K562 (cell line): ENCODE measurements at regions not wholly inside any gene's neighbourhood (a gene's known extent, or its start where the extent isn't known, plus 50 kb on each side); places are given as distances from the start of the nearest gene placed in this dataset.
A peak's percentile ranks its signal among the peaks of the same experiment; 100 is the strongest.

Source experiments
- ARID1B ChIP-seq: fragments of 450-650 bp; IDR thresholded peaks from 2 replicates; pipeline ENCODE4 v1.6.1; 2016; ENCODE audit warnings: antibody characterized with exemption, mild to moderate bottlenecking, inconsistent platforms
- CEBPB ChIP-seq: fragments of 450-650 bp; IDR thresholded peaks from 2 replicates; pipeline ENCODE4 v1.6.1; 2016; ENCODE audit warnings: missing genetic modification characterization, missing compliant biosample characterization
- CXXC5 ChIP-seq: fragments of 250-450 bp; sonication (Bioruptor Pico); IDR thresholded peaks from 2 replicates; pipeline ENCODE4 v1.8.0; 2022; ENCODE audit warnings: inconsistent platforms, mild to moderate bottlenecking, moderate library complexity
- E2F3 ChIP-seq: fragments of 250-450 bp; sonication (Bioruptor Pico); IDR thresholded peaks from 2 replicates; pipeline ENCODE4 v1.4.0; 2020; ENCODE audit warnings: mild to moderate bottlenecking
- FOS ChIP-seq: IDR thresholded peaks from 3 replicates; pipeline ENCODE4 v1.6.1; 2011; ENCODE audit not compliant: insufficient read length; ENCODE audit errors: extremely low read depth
- IRF2 ChIP-seq: sonication (generic); formaldehyde crosslinking; IDR thresholded peaks from 2 replicates; pipeline ENCODE4 v1.8.1; 2022; ENCODE audit warnings: mild to moderate bottlenecking, missing genetic modification reagents
- MBD2 ChIP-seq: sonication (generic); IDR thresholded peaks from 2 replicates; pipeline ENCODE4 v1.6.1; 2016; ENCODE audit warnings: low read depth, borderline replicate concordance
- MEF2D ChIP-seq: conservative IDR thresholded peaks from 2 replicates; pipeline ENCODE4 v1.6.1; 2016; ENCODE audit warnings: low read depth, missing genetic modification characterization, missing compliant biosample characterization
- OTX1 ChIP-seq: fragments of 450-650 bp; formaldehyde crosslinking; IDR thresholded peaks from 2 replicates; pipeline ENCODE4 v1.4.0; 2022; ENCODE audit warnings: mild to moderate bottlenecking
- PYGO2 ChIP-seq: fragments of 450-650 bp; IDR thresholded peaks from 2 replicates; pipeline ENCODE4 v1.6.1; 2016; ENCODE audit warnings: mild to moderate bottlenecking, missing genetic modification characterization, moderate library complexity, missing compliant biosample characterization
- RAD51 ChIP-seq: fragments of 450-650 bp; IDR thresholded peaks from 2 replicates; pipeline ENCODE4 v1.7.1; 2016; ENCODE audit warnings: low read depth, mild to moderate bottlenecking, borderline replicate concordance
- REST ChIP-seq, 2 experiments: fragments of 450-650 bp; formaldehyde crosslinking in 1 of 2; IDR thresholded peaks; 2 replicates each; pipeline versions ENCODE4 v1.4.0 to v1.6.1; 2014 to 2020; ENCODE audit warnings: mild to moderate bottlenecking in 2 of 2, borderline replicate concordance in 1 of 2, low read depth in 1 of 2
- SIRT6 ChIP-seq: IDR thresholded peaks from one replicate; pipeline ENCODE4 v1.6.1; 2012; ENCODE audit warnings: low read depth, mild to moderate bottlenecking, control low read depth, inconsistent platforms, low read length, moderate library complexity
- WHSC1 ChIP-seq: IDR thresholded peaks from one replicate; pipeline ENCODE4 v1.6.1; 2012; ENCODE audit warnings: low read length, control low read depth, inconsistent platforms
- ZBTB43 ChIP-seq: sonication (generic); formaldehyde crosslinking; IDR thresholded peaks from 2 replicates; pipeline ENCODE4 v1.8.0; 2023; ENCODE audit warnings: mild to moderate bottlenecking, missing genetic modification reagents
- ZNF175 ChIP-seq: fragments of 200-800 bp; sonication (Bioruptor generic); IDR thresholded peaks from 2 replicates; pipeline ENCODE4 v1.6.1; 2016; ENCODE audit warnings: low read depth, mild to moderate bottlenecking, missing genetic modification characterization, missing compliant biosample characterization
- ZNF239 ChIP-seq: fragments of 250-450 bp; sonication (Bioruptor Pico); IDR thresholded peaks from 2 replicates; pipeline ENCODE4 v1.4.0; 2020; ENCODE audit warnings: mild to moderate bottlenecking
- ZNF696 ChIP-seq: fragments of 250-450 bp; sonication (Bioruptor Pico); conservative IDR thresholded peaks from 2 replicates; pipeline ENCODE4 v1.4.0; 2020; ENCODE audit warnings: mild to moderate bottlenecking, moderate library complexity
- TF ChIP-seq, protein P1 (sequence below): sonication (generic); formaldehyde crosslinking; IDR thresholded peaks from 2 replicates; pipeline ENCODE4 v1.8.0; 2022; ENCODE audit warnings: mild to moderate bottlenecking, low read depth, missing genetic modification reagents

GRCh38 chr16:86925067-86925791, 346.9 kb downstream of the FOXL1 start (continued):
- no peak for TF ChIP-seq REST (IDR thresholded peaks at IDR 0.05; ENCODE audit: borderline replicate concordance)
- TF ChIP-seq REST (CRISPR knock-in tag; IDR thresholded peaks at IDR 0.05; ENCODE audit: low read depth): no peak
- TF ChIP-seq, protein P1, sequence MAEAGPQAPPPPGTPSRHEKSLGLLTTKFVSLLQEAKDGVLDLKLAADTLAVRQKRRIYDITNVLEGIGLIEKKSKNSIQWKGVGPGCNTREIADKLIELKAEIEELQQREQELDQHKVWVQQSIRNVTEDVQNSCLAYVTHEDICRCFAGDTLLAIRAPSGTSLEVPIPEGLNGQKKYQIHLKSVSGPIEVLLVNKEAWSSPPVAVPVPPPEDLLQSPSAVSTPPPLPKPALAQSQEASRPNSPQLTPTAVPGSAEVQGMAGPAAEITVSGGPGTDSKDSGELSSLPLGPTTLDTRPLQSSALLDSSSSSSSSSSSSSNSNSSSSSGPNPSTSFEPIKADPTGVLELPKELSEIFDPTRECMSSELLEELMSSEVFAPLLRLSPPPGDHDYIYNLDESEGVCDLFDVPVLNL: no peak
- no peak for TF ChIP-seq PYGO2 (tag)
- TF ChIP-seq IRF2 (CRISPR knock-in tag): no peak
- peak; percentile 47; the same call in 1 of the 2 replicates for TF ChIP-seq ARID1B
- TF ChIP-seq CEBPB (tag): no peak
- no peak for TF ChIP-seq SIRT6
- no peak for TF ChIP-seq FOS
- 0 out of 2 replicates have a peak, but pooled peaks have one; percentile 25 for TF ChIP-seq ZNF175
- no peak for TF ChIP-seq MEF2D (tag)
- TF ChIP-seq OTX1 (CRISPR knock-in tag): no peak
- no peak for TF ChIP-seq ZNF239 (CRISPR knock-in tag)
- no peak for TF ChIP-seq ZNF696 (CRISPR knock-in tag)
- no peak for TF ChIP-seq RAD51
- TF ChIP-seq WHSC1: no peak
- no peak for TF ChIP-seq E2F3
- TF ChIP-seq ZBTB43 (CRISPR knock-in tag): no peak
- no peak for TF ChIP-seq MBD2
- peak; percentile 47; the same call in 1 of the 2 replicates for TF ChIP-seq CXXC5 (CRISPR knock-in tag)
